Nephron progenitor cell (in vitro differentiated cells): ENCODE measurements at regions not wholly inside any gene's neighbourhood (a gene's known extent, or its start where the extent isn't known, plus 50 kb on each side); places are given as distances from the start of the nearest gene placed in this dataset.

Source experiments
- DNase-seq: peaks from one replicate; pipeline ENCODE4 v3.0.0; 2021
- H3K27ac Mint-ChIP-seq: 2 replicates; pipeline ENCODE4 v1.8.0; 2021; ENCODE audit warnings: mild to moderate bottlenecking, moderate library complexity, mixed read lengths
- H3K27me3 Mint-ChIP-seq: 2 replicates; pipeline ENCODE4 v1.8.0; 2021; ENCODE audit warnings: mild to moderate bottlenecking, low read depth, mixed read lengths; ENCODE audit not compliant: poor library complexity
- H3K36me3 Mint-ChIP-seq: 2 replicates; pipeline ENCODE4 v1.8.0; 2021; ENCODE audit warnings: low read depth, mixed read lengths
- H3K4me1 Mint-ChIP-seq: 2 replicates; pipeline ENCODE4 v1.8.0; 2021; ENCODE audit warnings: mixed read lengths
- H3K4me3 Mint-ChIP-seq: 2 replicates; pipeline ENCODE4 v1.8.0; 2021; ENCODE audit warnings: mild to moderate bottlenecking, moderate library complexity, mixed read lengths
- H3K9me3 Mint-ChIP-seq: 2 replicates; pipeline ENCODE4 v1.8.0; 2021; ENCODE audit warnings: mild to moderate bottlenecking, moderate library complexity, mixed read lengths
- CTCF ChIP-seq: fragments of 200-600 bp; sonication (generic); IDR thresholded peaks from 2 replicates; pipeline ENCODE4 v1.5.0; 2021; ENCODE audit warnings: antibody characterized with exemption

GRCh38 chr2:76642129-76642528, 880.0 kb downstream of the LRRTM4 start:
- no peaks in the 10 kb centered on the region for H3K4me1 Mint-ChIP-seq
- no peaks in the 10 kb centered on the region for H3K27me3 Mint-ChIP-seq
- no peak for DNase-seq
- no peak for TF ChIP-seq CTCF
- H3K27ac Mint-ChIP-seq: no peak overlapping the region
- H3K9me3 Mint-ChIP-seq: peaks cover 14% of the 10 kb centered on the region
- no peaks in the 10 kb centered on the region for H3K36me3 Mint-ChIP-seq
- H3K4me3 Mint-ChIP-seq: no peak overlapping the region

- H3K9me3 Mint-ChIP-seq: peaks cover 14% of the 10 kb centered on the region
- H3K27ac Mint-ChIP-seq: no peak overlapping the region
- no peak for TF ChIP-seq CTCF
- no peaks in the 10 kb centered on the region for H3K4me1 Mint-ChIP-seq
- no peak for DNase-seq
- no peak overlapping the region for H3K4me3 Mint-ChIP-seq
- no peaks in the 10 kb centered on the region for H3K27me3 Mint-ChIP-seq
- H3K36me3 Mint-ChIP-seq: no peaks in the 10 kb centered on the region
Observed at GRCh38 chr2:76641506-76641905, 880.7 kb downstream of the LRRTM4 start.

DNA sequence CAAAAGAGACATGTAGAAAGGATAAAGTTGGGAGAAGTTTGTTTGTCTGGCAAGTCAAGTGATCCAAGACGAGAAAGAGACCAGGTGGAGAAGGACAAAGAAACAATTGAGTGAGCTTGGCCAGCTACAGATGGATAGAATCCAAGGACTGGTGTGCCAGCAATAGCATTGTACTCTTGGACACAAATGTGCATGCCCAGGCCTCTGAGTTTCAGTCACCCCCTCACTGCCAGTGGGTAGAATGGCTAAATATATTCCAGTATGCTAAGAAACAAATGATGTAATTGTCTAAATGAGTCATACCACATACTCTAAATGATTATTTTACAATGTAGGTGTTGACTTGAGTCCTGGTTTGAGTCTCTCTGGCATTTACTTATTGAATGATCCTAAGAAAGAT, 881.3 kb downstream of the LRRTM4 start:
- peaks cover 12% of the 10 kb centered on the region for H3K9me3 Mint-ChIP-seq
- no peaks in the 10 kb centered on the region for H3K4me1 Mint-ChIP-seq
- no peak overlapping the region for H3K27ac Mint-ChIP-seq
- DNase-seq: no peak
- TF ChIP-seq CTCF: no peak
- no peaks in the 10 kb centered on the region for H3K27me3 Mint-ChIP-seq
- no peaks in the 10 kb centered on the region for H3K36me3 Mint-ChIP-seq
- H3K4me3 Mint-ChIP-seq: no peak overlapping the region

DNA sequence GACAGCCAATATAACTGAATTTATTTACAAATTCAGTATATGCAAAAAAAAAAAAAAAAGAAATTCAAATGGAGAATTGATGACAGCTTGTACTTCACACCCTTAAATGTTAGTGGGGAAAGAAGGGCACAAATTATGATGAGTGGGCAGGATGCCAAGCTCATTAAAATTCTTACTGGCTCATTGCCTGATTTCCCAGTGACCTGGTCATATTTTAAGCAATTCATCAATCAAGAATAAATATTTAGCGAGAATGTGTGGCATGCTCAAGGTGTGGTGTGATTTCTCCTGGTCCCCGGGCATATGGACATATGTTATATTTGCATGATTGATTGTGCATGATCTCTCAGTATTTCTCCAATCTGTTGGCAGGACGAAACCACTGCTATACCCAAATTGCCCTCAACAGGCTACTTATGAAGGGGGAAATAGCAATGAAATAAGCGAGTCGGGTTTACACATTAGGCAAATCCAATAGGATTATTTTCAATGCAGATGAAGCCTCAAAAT, 883.0 kb downstream of the LRRTM4 start:
- H3K27ac Mint-ChIP-seq: no peak overlapping the region
- H3K9me3 Mint-ChIP-seq: peaks cover under 1% of the 10 kb centered on the region
- TF ChIP-seq CTCF: no peak
- H3K4me1 Mint-ChIP-seq: no peaks in the 10 kb centered on the region
- no peaks in the 10 kb centered on the region for H3K36me3 Mint-ChIP-seq
- no peak for DNase-seq
- no peak overlapping the region for H3K4me3 Mint-ChIP-seq
- no peaks in the 10 kb centered on the region for H3K27me3 Mint-ChIP-seq

DNA sequence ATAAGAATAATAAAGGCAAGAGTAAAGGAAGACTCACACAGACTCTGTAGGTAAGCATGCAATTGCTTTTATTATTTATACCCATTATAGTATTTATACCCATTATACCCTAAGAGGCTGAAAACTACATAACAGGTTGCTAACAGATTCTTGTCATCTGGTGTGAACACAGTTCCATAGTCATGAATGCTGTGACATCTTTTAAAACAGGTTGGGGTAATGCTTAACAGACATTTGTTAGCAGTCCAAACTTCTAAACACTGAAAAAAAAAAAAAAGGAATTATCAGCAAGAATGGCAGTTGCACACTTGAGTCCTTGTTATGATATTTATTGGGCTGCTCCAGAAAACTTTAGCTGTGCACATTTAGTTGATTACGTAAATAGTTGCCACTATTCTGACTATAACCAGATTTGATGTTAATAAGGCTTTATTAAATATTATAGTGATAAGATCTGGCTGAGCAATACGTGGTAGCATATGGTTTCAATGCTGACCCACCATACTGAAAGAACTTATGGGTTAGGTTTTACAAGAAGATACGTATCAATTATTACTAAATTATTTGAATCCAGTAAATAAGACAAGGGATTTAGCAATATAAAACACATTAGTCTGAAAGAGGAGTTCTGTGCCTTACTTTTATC, 888.8 kb downstream of the LRRTM4 start:
- H3K27ac Mint-ChIP-seq: no peak overlapping the region
- no peaks in the 10 kb centered on the region for H3K9me3 Mint-ChIP-seq
- TF ChIP-seq CTCF: no peak
- H3K4me1 Mint-ChIP-seq: no peaks in the 10 kb centered on the region
- H3K27me3 Mint-ChIP-seq: no peaks in the 10 kb centered on the region
- no peak overlapping the region for H3K4me3 Mint-ChIP-seq
- DNase-seq: no peak
- H3K36me3 Mint-ChIP-seq: no peaks in the 10 kb centered on the region

DNA sequence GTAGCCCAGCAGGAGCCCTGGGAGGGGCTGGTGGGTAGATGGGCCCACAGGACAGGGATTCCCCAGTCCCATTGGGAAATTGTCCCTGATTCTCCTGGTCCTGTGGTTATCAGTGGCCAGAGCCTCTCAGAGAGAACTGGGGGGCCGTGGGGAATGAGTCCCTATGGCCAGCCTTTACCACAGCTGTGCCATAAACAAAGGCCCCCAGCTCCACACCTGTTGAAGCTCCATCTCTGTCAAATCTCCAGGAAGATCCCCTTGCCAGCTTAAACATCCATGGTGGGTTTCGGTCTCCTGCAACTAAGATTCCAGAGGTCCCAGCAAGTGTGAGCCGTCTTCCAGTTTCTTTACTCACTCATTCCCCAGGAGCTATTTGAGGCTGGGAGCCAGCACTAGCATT, 897.1 kb downstream of the LRRTM4 start:
- TF ChIP-seq CTCF: no peak
- no peak overlapping the region for H3K27ac Mint-ChIP-seq
- no peaks in the 10 kb centered on the region for H3K9me3 Mint-ChIP-seq
- H3K4me1 Mint-ChIP-seq: no peaks in the 10 kb centered on the region
- no peaks in the 10 kb centered on the region for H3K36me3 Mint-ChIP-seq
- H3K27me3 Mint-ChIP-seq: no peaks in the 10 kb centered on the region
- no peak for DNase-seq
- H3K4me3 Mint-ChIP-seq: no peak overlapping the region
